HG02763 (cell line): ENCODE measurements at regions not wholly inside any gene's neighbourhood (a gene's known extent, or its start where the extent isn't known, plus 50 kb on each side); places are given as distances from the start of the nearest gene placed in this dataset.
"Not testable (repeated sequence)": the region's sequence is repeated elsewhere in the genome, so short reads cannot be mapped to it uniquely, and the experiment has no call there.

Source experiments
- ATAC-seq: cut with Tn5 transposase; IDR thresholded peaks from one replicate; pipeline ENCODE4 v1.9.1; 2021; ENCODE audit warnings: mild to moderate bottlenecking, moderate library complexity; ENCODE audit not compliant: unreplicated experiment

- peak; percentile 94 for ATAC-seq
Observed at GRCh38 chr9:117936185-117937130, 232.3 kb downstream of the TLR4 start.

GRCh38 chr9:117938086-117938485, 233.9 kb downstream of the TLR4 start:
- no peak for ATAC-seq

GRCh38 chr9:117938896-117939295, 234.7 kb downstream of the TLR4 start:
- no peak for ATAC-seq

- ATAC-seq = not testable (repeated sequence)
Observed at GRCh38 chr9:117944750-117945149, 240.5 kb downstream of the TLR4 start.

GRCh38 chr9:117945286-117945685, 241.1 kb downstream of the TLR4 start:
- no peak for ATAC-seq

GRCh38 chr9:117951127-117951526, 246.9 kb downstream of the TLR4 start:
- no peak for ATAC-seq

- ATAC-seq = no peak
Observed at GRCh38 chr9:117952581-117952980, 248.4 kb downstream of the TLR4 start.

GRCh38 chr9:117957267-117957666, 253.1 kb downstream of the TLR4 start:
- no peak for ATAC-seq

GRCh38 chr9:117958726-117959125, 254.5 kb downstream of the TLR4 start:
- no peak for ATAC-seq

- ATAC-seq = no peak
Observed at GRCh38 chr9:117963493-117964090, 259.4 kb downstream of the TLR4 start.

- no peak for ATAC-seq
Observed at GRCh38 chr9:117970276-117971050, 266.3 kb downstream of the TLR4 start.

- no peak for ATAC-seq
Observed at GRCh38 chr9:117974108-117974507, 269.9 kb downstream of the TLR4 start.

- no peak for ATAC-seq
Observed at GRCh38 chr9:117979914-117980313, 275.7 kb downstream of the TLR4 start.

GRCh38 chr9:117987945-117988344, 283.7 kb downstream of the TLR4 start:
- no peak for ATAC-seq

GRCh38 chr9:117992006-117992405, 287.8 kb downstream of the TLR4 start:
- no peak for ATAC-seq

GRCh38 chr9:118000581-118000980, 296.4 kb downstream of the TLR4 start:
- no peak for ATAC-seq

- no peak for ATAC-seq
Observed at GRCh38 chr9:118003240-118003639, 299.0 kb downstream of the TLR4 start.

GRCh38 chr9:118008246-118008645, 304.0 kb downstream of the TLR4 start:
- no peak for ATAC-seq

GRCh38 chr9:118009614-118010013, 305.4 kb downstream of the TLR4 start:
- no peak for ATAC-seq

- ATAC-seq = no peak
Observed at GRCh38 chr9:118017607-118018122, 313.5 kb downstream of the TLR4 start.

GRCh38 chr9:118023644-118024043, 319.4 kb downstream of the TLR4 start:
- no peak for ATAC-seq
